ENCODE measurements at regions not wholly inside any gene's neighbourhood (a gene's known extent, or its start where the extent isn't known, plus 50 kb on each side); places are given as distances from the start of the nearest gene placed in this dataset.

GRCh38 chr6:160931378-160932310, 59.9 kb upstream of the MAP3K4 start:
- H2AFZ ChIP-seq (ENCODE audit: low read length), result no peak overlapping the region; the same call in 1 of the 2 replicates
- 53% methylated on average over 13 of the region's 13 CpGs; no CpG with 5 or more reads in 1 of the 2 experiments for WGBS, 2 experiments (ENCODE audit: extremely low coverage in 1 of 2, insufficient coverage in 1 of 2, insufficient read length in 1 of 2, insufficient replicate concordance in 2 of 2, low coverage in 1 of 2, low lambda C conversion rate in 2 of 2, missing lambda C conversion rate in 1 of 2)
- no peak overlapping the region for H3K9ac ChIP-seq (replicated peaks in 1 of 4; ENCODE audit: extremely low read depth in 1 of 4, low read depth in 3 of 4, low read length in 3 of 4)
- peak overlapping the region; percentile 17 to 77 (median 60) for H3K4me3 ChIP-seq (ENCODE audit: extremely low read depth in 1 of 4, insufficient read depth in 2 of 4, low read depth in 3 of 4, low read length in 4 of 4)
- TF ChIP-seq CHD1 (IDR thresholded peaks at IDR 0.05; ENCODE audit: low read depth, low read length) (no peak), EZH2 (IDR thresholded peaks at IDR 0.05; ENCODE audit: low read depth, low read length, severe bottlenecking) (no peak), SIN3A (conservative IDR thresholded peaks at IDR 0.05 in 1 of 2, IDR thresholded peaks at IDR 0.05 in 1 of 2; ENCODE audit: low read depth in 1 of 2, low read length in 2 of 2) (no peak), SP4 (IDR thresholded peaks at IDR 0.05; ENCODE audit: low read length) (no peak), GTF2F1 (IDR thresholded peaks at IDR 0.05; ENCODE audit: borderline replicate concordance, low read depth, low read length) (no peak), CEBPB (IDR thresholded peaks at IDR 0.05; ENCODE audit: low read depth, low read length) (no peak), YY1 (IDR thresholded peaks at IDR 0.05; ENCODE audit: low read depth, low read length) (no peak)
- FAIRE-seq (peak; percentile 32), DNase-seq (ENCODE audit: low read depth in 1 of 2, low spot score in 2 of 2) (no peak)
- POLR2A ChIA-PET (ENCODE audit: partially characterized antibody), result interaction anchor here (1.0 kb wide), 1 partner anchor 60 kb away, joined by 7 read pairs; the partner anchor contains the start of gene MAP3K4
- peaks cover 0 to 8% (median 6%) of the 10 kb centered on the region in 4 experiments; a peak in 3 of 7 replicates for H3K27me3 ChIP-seq (replicated peaks in 1 of 4; ENCODE audit: control insufficient read depth in 3 of 4, extremely low read depth in 1 of 4, insufficient read depth in 3 of 4, low read length in 3 of 4)
- H3K14ac ChIP-seq (ENCODE audit: insufficient read length), result no peak overlapping the region
- H3K4me1 ChIP-seq (replicated peaks in 1 of 4; ENCODE audit: control insufficient read depth in 3 of 4, insufficient read depth in 4 of 4, low read length in 3 of 4), result peaks cover 0 to 3% (median under 1%) of the 10 kb centered on the region in 4 experiments; a peak in 5 of 7 replicates
- no peak overlapping the region for H3K56ac ChIP-seq (replicated peaks; ENCODE audit: insufficient read length, low read depth, low read length)
- H3K4ac ChIP-seq (replicated peaks; ENCODE audit: insufficient read length, low read depth, low read length), result no peak overlapping the region
- H3K4me2 ChIP-seq (ENCODE audit: insufficient read depth in 1 of 2, low read depth in 2 of 2, low read length in 2 of 2), result peak overlapping the region; percentile 28 to 94
- no peak overlapping the region for H4K5ac ChIP-seq (ENCODE audit: insufficient read length, low read depth, low read length)
- no peaks in the 10 kb centered on the region for H3K36me3 ChIP-seq (ENCODE audit: control insufficient read depth in 2 of 4, insufficient read depth in 4 of 4, low read length in 3 of 4)
- no peak overlapping the region; the same call in 1 of the 2 replicates for H3K18ac ChIP-seq (ENCODE audit: extremely low read depth, low read length)
- H4K91ac ChIP-seq (replicated peaks; ENCODE audit: insufficient read length, low read length), result no peak overlapping the region
- H3K9me3 ChIP-seq (ENCODE audit: insufficient read depth in 2 of 2, low read depth in 1 of 2, low read length in 1 of 2), result peaks cover 0 to 3% of the 10 kb centered on the region in 2 experiments; a peak in 1 of 4 replicates
- H4K8ac ChIP-seq (ENCODE audit: extremely low read depth, insufficient read depth, low read length), result no peak overlapping the region
- H2BK5ac ChIP-seq (ENCODE audit: low read depth, low read length), result no peak overlapping the region
- H4K20me1 ChIP-seq (replicated peaks in 1 of 2; ENCODE audit: control insufficient read depth in 1 of 2, insufficient read depth in 2 of 2, low read length in 2 of 2), result peaks cover 0 to 2% of the 10 kb centered on the region in 2 experiments
- no peak overlapping the region for H2BK12ac ChIP-seq (ENCODE audit: low read depth, low read length)
- H2AK5ac ChIP-seq (ENCODE audit: low read depth, low read length), result no peak overlapping the region
- H2BK120ac ChIP-seq (replicated peaks; ENCODE audit: low read depth, low read length), result no peak overlapping the region
- H2BK15ac ChIP-seq (ENCODE audit: low read length), result no peak overlapping the region
- H3K23ac ChIP-seq (ENCODE audit: insufficient read length), result no peak overlapping the region
- H3K79me2 ChIP-seq (ENCODE audit: control insufficient read depth in 1 of 2, insufficient read depth in 2 of 2, low read length in 2 of 2), result no peaks in the 10 kb centered on the region
- no peak overlapping the region for H2BK20ac ChIP-seq (ENCODE audit: low read length)
- no peaks in the 10 kb centered on the region for H3K79me1 ChIP-seq (ENCODE audit: low read depth, low read length)
- CTCF ChIA-PET (ENCODE audit: partially characterized antibody), result interaction anchor here (0.5 to 5.6 kb wide), 42 partner anchors 8 to 1835 kb away, joined by 3 to 46 read pairs (median 4); no protein-coding TSS in a partner anchor
- no peak overlapping the region for H3K27ac ChIP-seq (ENCODE audit: low read depth, low read length)
- H3K23me2 ChIP-seq (ENCODE audit: low read depth, low read length), result peaks cover 7% of the 10 kb centered on the region; the same call in 1 of the 2 replicates
